ENCODE measurements at regions not wholly inside any gene's neighbourhood (a gene's known extent, or its start where the extent isn't known, plus 50 kb on each side); places are given as distances from the start of the nearest gene placed in this dataset.
"Not testable (repeated sequence)": the region's sequence is repeated elsewhere in the genome, so short reads cannot be mapped to it uniquely, and the experiment has no call there.

DNA sequence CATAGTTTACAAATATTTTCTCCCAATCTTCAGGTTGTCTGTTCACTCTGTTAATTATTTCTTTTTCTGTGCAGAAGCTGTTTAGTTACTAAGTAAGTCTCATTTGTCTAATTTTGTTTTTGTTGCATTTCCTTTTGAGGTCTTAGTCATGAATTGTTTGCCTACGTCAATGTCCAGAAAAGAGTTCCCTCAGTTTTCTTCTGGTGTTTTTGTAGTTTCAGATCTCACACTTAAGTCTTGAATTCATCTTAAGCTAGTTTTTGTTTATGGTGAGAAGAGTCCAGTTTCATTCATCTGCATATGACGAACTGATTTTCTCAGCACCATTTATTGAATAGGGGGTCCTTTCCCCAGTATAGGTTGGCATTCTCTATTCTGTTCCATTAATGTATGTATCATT lies 1252.2 kb upstream of the TMEFF2 start:
- Histone ChIP-seq H3K9me2 (replicated peaks; ENCODE audit: low read depth, low read length) (no peaks in the 10 kb centered on the region), H3K9me3 (ENCODE audit: insufficient read depth, low read depth, low read length) (no peaks in the 10 kb centered on the region), H3K4me1 (ENCODE audit: insufficient read depth, low read length, poor library complexity, severe bottlenecking) (no peaks in the 10 kb centered on the region), H3K79me2 (ENCODE audit: insufficient read depth, low read length) (no peaks in the 10 kb centered on the region), H3K36me3 (ENCODE audit: insufficient read depth, low read length) (no peaks in the 10 kb centered on the region), H3F3A (ENCODE audit: low read depth) (no peaks in the 10 kb centered on the region), H3K9ac (ENCODE audit: low read depth, low read length, poor library complexity, severe bottlenecking) (no peak overlapping the region), H3K27me3 (ENCODE audit: insufficient read depth, low read length, poor library complexity, severe bottlenecking) (no peaks in the 10 kb centered on the region), H4K20me1 (ENCODE audit: insufficient read depth, low read length, poor library complexity, severe bottlenecking) (no peaks in the 10 kb centered on the region), H3K4me2 (ENCODE audit: low read depth, low read length, poor library complexity, severe bottlenecking) (no peak overlapping the region), H3K4me3 (ENCODE audit: low read length, poor library complexity, severe bottlenecking) (no peak overlapping the region), H2AFZ (ENCODE audit: low read length) (no peak overlapping the region)
- TF ChIP-seq, protein P1, sequence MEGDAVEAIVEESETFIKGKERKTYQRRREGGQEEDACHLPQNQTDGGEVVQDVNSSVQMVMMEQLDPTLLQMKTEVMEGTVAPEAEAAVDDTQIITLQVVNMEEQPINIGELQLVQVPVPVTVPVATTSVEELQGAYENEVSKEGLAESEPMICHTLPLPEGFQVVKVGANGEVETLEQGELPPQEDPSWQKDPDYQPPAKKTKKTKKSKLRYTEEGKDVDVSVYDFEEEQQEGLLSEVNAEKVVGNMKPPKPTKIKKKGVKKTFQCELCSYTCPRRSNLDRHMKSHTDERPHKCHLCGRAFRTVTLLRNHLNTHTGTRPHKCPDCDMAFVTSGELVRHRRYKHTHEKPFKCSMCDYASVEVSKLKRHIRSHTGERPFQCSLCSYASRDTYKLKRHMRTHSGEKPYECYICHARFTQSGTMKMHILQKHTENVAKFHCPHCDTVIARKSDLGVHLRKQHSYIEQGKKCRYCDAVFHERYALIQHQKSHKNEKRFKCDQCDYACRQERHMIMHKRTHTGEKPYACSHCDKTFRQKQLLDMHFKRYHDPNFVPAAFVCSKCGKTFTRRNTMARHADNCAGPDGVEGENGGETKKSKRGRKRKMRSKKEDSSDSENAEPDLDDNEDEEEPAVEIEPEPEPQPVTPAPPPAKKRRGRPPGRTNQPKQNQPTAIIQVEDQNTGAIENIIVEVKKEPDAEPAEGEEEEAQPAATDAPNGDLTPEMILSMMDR (conservative IDR thresholded peaks at IDR 0.05; ENCODE audit: low read length): no peak
- no peak for TF ChIP-seq EZH2phosphoT487 (IDR thresholded peaks at IDR 0.05; ENCODE audit: borderline replicate concordance)

DNA sequence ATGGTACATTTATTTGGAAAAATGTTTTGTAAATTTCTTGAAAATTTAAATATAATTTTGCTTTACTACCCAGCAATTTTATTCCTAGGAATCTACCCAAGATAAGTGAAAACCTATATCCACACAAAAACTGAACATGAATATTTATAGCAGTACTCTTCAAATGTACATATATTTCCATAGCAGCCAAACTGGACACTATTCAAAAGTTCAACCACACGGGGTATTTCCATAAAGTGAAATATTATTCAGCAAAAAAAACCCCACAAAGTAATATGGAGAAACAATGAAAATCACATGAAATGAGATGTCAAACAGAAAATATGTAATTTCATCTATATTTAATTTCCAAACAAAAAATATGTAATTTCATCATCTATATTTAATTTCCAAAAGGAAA lies 1247.6 kb upstream of the TMEFF2 start:
- Histone ChIP-seq H3K36me3 (ENCODE audit: insufficient read depth, low read length) (no peaks in the 10 kb centered on the region), H3K4me1 (ENCODE audit: insufficient read depth, low read length, poor library complexity, severe bottlenecking) (no peaks in the 10 kb centered on the region), H3K4me3 (ENCODE audit: low read length, poor library complexity, severe bottlenecking) (no peak overlapping the region), H4K20me1 (ENCODE audit: insufficient read depth, low read length, poor library complexity, severe bottlenecking) (no peaks in the 10 kb centered on the region), H3K4me2 (ENCODE audit: low read depth, low read length, poor library complexity, severe bottlenecking) (no peak overlapping the region), H3K9me3 (ENCODE audit: insufficient read depth, low read depth, low read length) (no peaks in the 10 kb centered on the region), H3F3A (ENCODE audit: low read depth) (no peaks in the 10 kb centered on the region), H3K79me2 (ENCODE audit: insufficient read depth, low read length) (no peaks in the 10 kb centered on the region), H2AFZ (ENCODE audit: low read length) (no peak overlapping the region), H3K27me3 (ENCODE audit: insufficient read depth, low read length, poor library complexity, severe bottlenecking) (no peaks in the 10 kb centered on the region), H3K9ac (ENCODE audit: low read depth, low read length, poor library complexity, severe bottlenecking) (no peak overlapping the region), H3K9me2 (replicated peaks; ENCODE audit: low read depth, low read length) (no peaks in the 10 kb centered on the region)
- no peak for TF ChIP-seq EZH2phosphoT487 (IDR thresholded peaks at IDR 0.05; ENCODE audit: borderline replicate concordance)
- TF ChIP-seq, protein P1 (conservative IDR thresholded peaks at IDR 0.05; ENCODE audit: low read length): no peak

DNA sequence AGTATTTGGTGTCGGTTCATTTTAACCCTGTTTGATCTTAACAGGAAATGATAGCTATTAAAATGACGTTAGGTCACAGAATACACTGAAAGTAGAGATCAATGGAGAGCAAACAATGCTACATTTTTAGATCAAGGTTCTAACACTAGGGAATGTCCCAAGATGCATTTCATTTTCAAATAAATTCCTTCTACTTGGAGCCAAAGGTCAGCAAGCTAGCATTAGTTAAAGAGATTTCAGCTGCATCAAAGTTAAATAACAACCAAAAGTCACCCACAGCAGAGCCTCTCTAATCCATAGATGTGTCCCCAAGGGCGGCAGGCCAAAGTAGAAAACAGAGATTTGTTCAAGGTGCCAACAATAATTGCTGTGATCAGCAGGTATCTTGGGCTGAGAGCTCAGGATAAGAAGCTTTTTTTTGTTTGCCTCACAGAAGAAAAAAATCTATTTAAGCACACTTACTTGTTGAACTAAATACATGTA lies 1233.6 kb upstream of the TMEFF2 start:
- no peak for TF ChIP-seq EZH2phosphoT487 (IDR thresholded peaks at IDR 0.05; ENCODE audit: borderline replicate concordance)
- TF ChIP-seq, protein P1 (conservative IDR thresholded peaks at IDR 0.05; ENCODE audit: low read length): no peak
- no peaks in the 10 kb centered on the region for H3K79me2 ChIP-seq (ENCODE audit: insufficient read depth, low read length)
- no peaks in the 10 kb centered on the region for H3F3A ChIP-seq (ENCODE audit: low read depth)
- H3K4me2 ChIP-seq (ENCODE audit: low read depth, low read length, poor library complexity, severe bottlenecking): no peak overlapping the region
- no peaks in the 10 kb centered on the region for H3K4me1 ChIP-seq (ENCODE audit: insufficient read depth, low read length, poor library complexity, severe bottlenecking)
- no peak overlapping the region for H3K4me3 ChIP-seq (ENCODE audit: low read length, poor library complexity, severe bottlenecking)
- no peaks in the 10 kb centered on the region for H3K27me3 ChIP-seq (ENCODE audit: insufficient read depth, low read length, poor library complexity, severe bottlenecking)
- no peaks in the 10 kb centered on the region for H3K36me3 ChIP-seq (ENCODE audit: insufficient read depth, low read length)
- no peak overlapping the region for H3K9ac ChIP-seq (ENCODE audit: low read depth, low read length, poor library complexity, severe bottlenecking)
- H3K9me2 ChIP-seq (replicated peaks; ENCODE audit: low read depth, low read length): no peaks in the 10 kb centered on the region
- H3K9me3 ChIP-seq (ENCODE audit: insufficient read depth, low read depth, low read length): no peaks in the 10 kb centered on the region
- H4K20me1 ChIP-seq (ENCODE audit: insufficient read depth, low read length, poor library complexity, severe bottlenecking): no peaks in the 10 kb centered on the region
- no peak overlapping the region for H2AFZ ChIP-seq (ENCODE audit: low read length)

DNA sequence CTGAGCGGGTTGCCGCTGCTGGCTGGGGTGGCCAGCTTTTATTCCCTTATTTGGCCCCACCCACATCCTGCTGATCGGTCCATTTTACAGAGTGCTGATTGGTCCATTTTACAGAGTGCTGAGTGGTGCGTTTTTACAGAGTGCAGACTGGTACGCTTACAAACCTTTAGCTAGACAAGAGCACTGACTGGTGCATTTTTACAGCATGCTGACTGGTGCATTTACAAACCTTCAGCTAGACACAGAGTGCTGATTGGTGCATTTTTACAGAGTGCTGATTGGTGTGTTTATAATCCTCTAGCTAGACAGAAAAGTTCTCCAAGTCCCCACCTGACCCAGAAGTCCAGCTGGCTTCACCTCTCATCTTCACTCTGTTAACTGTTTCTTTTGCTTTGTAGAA lies 1217.6 kb upstream of the TMEFF2 start:
- not testable (repeated sequence) for H3K4me3 ChIP-seq (ENCODE audit: low read length, poor library complexity, severe bottlenecking); H3K4me2 ChIP-seq (ENCODE audit: low read depth, low read length, poor library complexity, severe bottlenecking); H3K79me2 ChIP-seq (ENCODE audit: insufficient read depth, low read length); H3K9me3 ChIP-seq (ENCODE audit: insufficient read depth, low read depth, low read length); H3F3A ChIP-seq (ENCODE audit: low read depth); H2AFZ ChIP-seq (ENCODE audit: low read length); H4K20me1 ChIP-seq (ENCODE audit: insufficient read depth, low read length, poor library complexity, severe bottlenecking); H3K9me2 ChIP-seq (replicated peaks; ENCODE audit: low read depth, low read length); H3K27me3 ChIP-seq (ENCODE audit: insufficient read depth, low read length, poor library complexity, severe bottlenecking); H3K9ac ChIP-seq (ENCODE audit: low read depth, low read length, poor library complexity, severe bottlenecking); H3K4me1 ChIP-seq (ENCODE audit: insufficient read depth, low read length, poor library complexity, severe bottlenecking); H3K36me3 ChIP-seq (ENCODE audit: insufficient read depth, low read length)
